Endodermal cell (in vitro differentiated cells): ENCODE measurements at regions not wholly inside any gene's neighbourhood (a gene's known extent, or its start where the extent isn't known, plus 50 kb on each side); places are given as distances from the start of the nearest gene placed in this dataset.

ENCODE experiments used
- DNase-seq: peaks from one replicate; pipeline ENCODE4 v3.0.0-alpha.2; 2017
- H3K27ac ChIP-seq: 2 replicates; pipeline ENCODE4 v1.5.1; 2013; ENCODE audit warnings: mild to moderate bottlenecking, low read depth, low read length, moderate library complexity
- H3K27me3 ChIP-seq: 2 replicates; pipeline ENCODE4 v1.6.1; 2013; ENCODE audit warnings: mild to moderate bottlenecking, low read length, moderate library complexity; ENCODE audit not compliant: insufficient read depth, control insufficient read depth, poor library complexity, severe bottlenecking
- H3K36me3 ChIP-seq: 2 replicates; pipeline ENCODE4 v1.7.0; 2013; ENCODE audit warnings: mild to moderate bottlenecking, low read length, moderate library complexity; ENCODE audit not compliant: control insufficient read depth, insufficient read depth
- H3K4me1 ChIP-seq: one replicate; pipeline ENCODE4 v1.7.0; 2013; ENCODE audit warnings: low read length; ENCODE audit not compliant: control insufficient read depth, insufficient read depth
- H3K4me3 ChIP-seq: 2 replicates; pipeline ENCODE4 v1.5.1; 2013; ENCODE audit warnings: mild to moderate bottlenecking, low read length, moderate library complexity
- H3K9ac ChIP-seq: 2 replicates; pipeline ENCODE4 v1.6.1; 2013; ENCODE audit warnings: mild to moderate bottlenecking, low read length, moderate library complexity; ENCODE audit not compliant: poor library complexity, severe bottlenecking; ENCODE audit errors: extremely low read depth
- H3K9me3 ChIP-seq: 2 replicates; pipeline ENCODE4 v1.6.1; 2013; ENCODE audit warnings: mild to moderate bottlenecking, low read length, moderate library complexity; ENCODE audit not compliant: control insufficient read depth
- H3K27ac Mint-ChIP-seq: 2 replicates; pipeline ENCODE4 v1.8.0; 2020; ENCODE audit warnings: mixed read lengths
- H3K27me3 Mint-ChIP-seq: 2 replicates; pipeline ENCODE4 v1.8.0; 2021; ENCODE audit warnings: mild to moderate bottlenecking, mixed read lengths; ENCODE audit not compliant: insufficient read depth
- H3K36me3 Mint-ChIP-seq: 2 replicates; pipeline ENCODE4 v1.8.0; 2020; ENCODE audit warnings: low read depth, mixed read lengths
- H3K4me1 Mint-ChIP-seq: 2 replicates; pipeline ENCODE4 v1.8.0; 2020; ENCODE audit warnings: mixed read lengths
- H3K4me3 Mint-ChIP-seq: 2 replicates; pipeline ENCODE4 v1.8.0; 2020; ENCODE audit warnings: mild to moderate bottlenecking, moderate library complexity, mixed read lengths
- H3K9me3 Mint-ChIP-seq: 2 replicates; pipeline ENCODE4 v1.8.0; 2020; ENCODE audit warnings: mild to moderate bottlenecking, mixed read lengths
- WGBS, 2 experiments: methylation state at CpG; one replicate each; pipeline versions ENCODE4 v1.1.5 to v1.1.7; 2013; ENCODE audit warnings: missing lambda C conversion rate in 2 of 2, mixed read lengths in 1 of 2; ENCODE audit not compliant: insufficient coverage in 1 of 2, insufficient read length in 1 of 2; 5-methylcytosine and 5-hydroxymethylcytosine counted together
- TF ChIP-seq, protein P1 (sequence below): fragments of 200-600 bp; sonication (generic); conservative IDR thresholded peaks from 2 replicates; pipeline ENCODE4 v1.5.0; 2021; ENCODE audit warnings: antibody characterized with exemption, mild to moderate bottlenecking

DNA sequence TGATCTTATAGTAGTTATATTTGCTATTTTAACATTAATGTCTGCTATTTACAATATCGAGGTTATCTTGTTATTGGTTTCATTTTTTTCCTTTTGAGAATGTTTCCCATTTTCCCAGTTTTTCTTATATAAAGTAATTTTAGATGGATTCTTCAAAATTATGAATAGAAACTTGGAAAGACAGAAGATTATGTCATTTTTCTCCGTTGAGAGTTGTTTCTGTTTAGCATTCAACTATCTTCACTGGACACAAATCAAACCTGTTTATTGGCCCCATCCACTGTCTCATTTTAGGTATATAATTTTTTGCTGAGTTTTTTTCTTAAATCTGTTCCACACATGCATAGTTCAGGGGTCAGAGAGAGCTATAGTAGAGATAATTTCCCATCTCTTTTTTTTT lies 1430.9 kb upstream of the MIR17HG start:
- no peaks in the 10 kb centered on the region for H3K9me3 ChIP-seq
- peaks cover 8% of the 10 kb centered on the region for H3K4me1 Mint-ChIP-seq
- no peak for DNase-seq
- no peaks in the 10 kb centered on the region for H3K36me3 ChIP-seq
- H3K4me3 ChIP-seq = no peak overlapping the region
- no peaks in the 10 kb centered on the region for H3K4me1 ChIP-seq
- no peak overlapping the region for H3K27ac Mint-ChIP-seq
- no peak overlapping the region for H3K9ac ChIP-seq
- H3K9me3 Mint-ChIP-seq = no peaks in the 10 kb centered on the region
- no peaks in the 10 kb centered on the region for H3K27me3 Mint-ChIP-seq
- H3K27ac ChIP-seq = no peak overlapping the region
- no peaks in the 10 kb centered on the region for H3K27me3 ChIP-seq
- TF ChIP-seq, protein P1, sequence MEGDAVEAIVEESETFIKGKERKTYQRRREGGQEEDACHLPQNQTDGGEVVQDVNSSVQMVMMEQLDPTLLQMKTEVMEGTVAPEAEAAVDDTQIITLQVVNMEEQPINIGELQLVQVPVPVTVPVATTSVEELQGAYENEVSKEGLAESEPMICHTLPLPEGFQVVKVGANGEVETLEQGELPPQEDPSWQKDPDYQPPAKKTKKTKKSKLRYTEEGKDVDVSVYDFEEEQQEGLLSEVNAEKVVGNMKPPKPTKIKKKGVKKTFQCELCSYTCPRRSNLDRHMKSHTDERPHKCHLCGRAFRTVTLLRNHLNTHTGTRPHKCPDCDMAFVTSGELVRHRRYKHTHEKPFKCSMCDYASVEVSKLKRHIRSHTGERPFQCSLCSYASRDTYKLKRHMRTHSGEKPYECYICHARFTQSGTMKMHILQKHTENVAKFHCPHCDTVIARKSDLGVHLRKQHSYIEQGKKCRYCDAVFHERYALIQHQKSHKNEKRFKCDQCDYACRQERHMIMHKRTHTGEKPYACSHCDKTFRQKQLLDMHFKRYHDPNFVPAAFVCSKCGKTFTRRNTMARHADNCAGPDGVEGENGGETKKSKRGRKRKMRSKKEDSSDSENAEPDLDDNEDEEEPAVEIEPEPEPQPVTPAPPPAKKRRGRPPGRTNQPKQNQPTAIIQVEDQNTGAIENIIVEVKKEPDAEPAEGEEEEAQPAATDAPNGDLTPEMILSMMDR = no peak
- H3K36me3 Mint-ChIP-seq = no peaks in the 10 kb centered on the region
- H3K4me3 Mint-ChIP-seq = no peak overlapping the region
- WGBS, 2 experiments = 80% methylated on average over 1 of the region's 2 CpGs; no CpG with 5 or more reads in 1 of the 2 experiments

DNA sequence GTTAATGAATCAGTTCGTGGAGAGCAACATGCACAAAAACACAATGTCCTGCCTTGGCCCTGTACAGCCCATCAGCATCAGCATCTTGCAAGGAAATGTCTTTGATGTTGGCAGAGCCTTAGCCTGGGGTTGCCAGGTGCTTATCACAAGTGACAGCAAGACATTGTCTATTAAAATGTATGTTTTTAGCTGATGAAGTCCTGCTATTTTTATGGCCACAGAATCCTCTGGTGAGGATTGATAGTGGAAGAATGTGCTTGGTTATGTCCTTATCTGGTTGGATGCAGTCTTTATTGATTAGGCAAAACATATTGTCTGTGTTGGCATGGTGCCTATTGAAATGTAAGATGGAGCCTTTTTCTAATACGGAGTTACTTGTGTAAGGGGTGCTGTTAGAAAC lies 1427.0 kb upstream of the MIR17HG start:
- no peaks in the 10 kb centered on the region for H3K36me3 Mint-ChIP-seq
- H3K27me3 Mint-ChIP-seq = no peaks in the 10 kb centered on the region
- no peaks in the 10 kb centered on the region for H3K36me3 ChIP-seq
- peaks cover 9% of the 10 kb centered on the region for H3K4me1 Mint-ChIP-seq
- no peak for DNase-seq
- no peaks in the 10 kb centered on the region for H3K27me3 ChIP-seq
- no peak overlapping the region for H3K4me3 ChIP-seq
- no peak overlapping the region for H3K27ac ChIP-seq
- TF ChIP-seq, protein P1 = no peak
- H3K4me1 ChIP-seq = no peaks in the 10 kb centered on the region
- H3K27ac Mint-ChIP-seq = no peak overlapping the region
- H3K9me3 Mint-ChIP-seq = no peaks in the 10 kb centered on the region
- no peaks in the 10 kb centered on the region for H3K9me3 ChIP-seq
- H3K9ac ChIP-seq = no peak overlapping the region
- H3K4me3 Mint-ChIP-seq = no peak overlapping the region
- WGBS, 2 experiments = 88 to 100% methylated on average over 2 of the region's 2 CpGs

DNA sequence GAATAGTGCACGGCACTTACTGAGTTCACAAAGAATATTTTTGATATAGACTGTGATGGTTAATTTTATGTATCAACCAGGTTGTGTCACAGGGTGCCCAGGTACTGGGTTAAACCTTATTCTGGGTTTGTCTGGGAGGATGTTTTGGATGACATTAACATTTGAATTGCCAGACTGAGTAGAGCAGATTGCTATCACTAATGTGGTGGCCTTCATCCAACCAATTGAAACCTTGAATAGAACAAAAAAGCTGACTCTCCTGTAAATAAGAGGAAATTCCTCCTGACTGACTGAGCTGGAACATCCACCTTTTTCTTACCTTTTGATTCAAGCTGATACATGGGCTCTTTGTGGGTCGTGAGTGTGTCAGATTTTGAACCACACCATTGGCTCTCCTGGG lies 1424.4 kb upstream of the MIR17HG start:
- no peaks in the 10 kb centered on the region for H3K27me3 ChIP-seq
- H3K27ac Mint-ChIP-seq = no peak overlapping the region
- H3K27ac ChIP-seq = no peak overlapping the region
- H3K9me3 ChIP-seq = no peaks in the 10 kb centered on the region
- DNase-seq = no peak
- no peak overlapping the region for H3K4me3 ChIP-seq
- no peaks in the 10 kb centered on the region for H3K9me3 Mint-ChIP-seq
- H3K36me3 Mint-ChIP-seq = no peaks in the 10 kb centered on the region
- H3K4me1 ChIP-seq = no peaks in the 10 kb centered on the region
- TF ChIP-seq, protein P1 = no peak
- no peak overlapping the region for H3K4me3 Mint-ChIP-seq
- H3K27me3 Mint-ChIP-seq = no peaks in the 10 kb centered on the region
- H3K9ac ChIP-seq = no peak overlapping the region
- H3K36me3 ChIP-seq = no peaks in the 10 kb centered on the region
- H3K4me1 Mint-ChIP-seq = peaks cover 9% of the 10 kb centered on the region
- 93 to 100% methylated on average over 2 of the region's 2 CpGs for WGBS, 2 experiments
